ENCODE measurements at regions not wholly inside any gene's neighbourhood (a gene's known extent, or its start where the extent isn't known, plus 50 kb on each side); places are given as distances from the start of the nearest gene placed in this dataset.

DNA sequence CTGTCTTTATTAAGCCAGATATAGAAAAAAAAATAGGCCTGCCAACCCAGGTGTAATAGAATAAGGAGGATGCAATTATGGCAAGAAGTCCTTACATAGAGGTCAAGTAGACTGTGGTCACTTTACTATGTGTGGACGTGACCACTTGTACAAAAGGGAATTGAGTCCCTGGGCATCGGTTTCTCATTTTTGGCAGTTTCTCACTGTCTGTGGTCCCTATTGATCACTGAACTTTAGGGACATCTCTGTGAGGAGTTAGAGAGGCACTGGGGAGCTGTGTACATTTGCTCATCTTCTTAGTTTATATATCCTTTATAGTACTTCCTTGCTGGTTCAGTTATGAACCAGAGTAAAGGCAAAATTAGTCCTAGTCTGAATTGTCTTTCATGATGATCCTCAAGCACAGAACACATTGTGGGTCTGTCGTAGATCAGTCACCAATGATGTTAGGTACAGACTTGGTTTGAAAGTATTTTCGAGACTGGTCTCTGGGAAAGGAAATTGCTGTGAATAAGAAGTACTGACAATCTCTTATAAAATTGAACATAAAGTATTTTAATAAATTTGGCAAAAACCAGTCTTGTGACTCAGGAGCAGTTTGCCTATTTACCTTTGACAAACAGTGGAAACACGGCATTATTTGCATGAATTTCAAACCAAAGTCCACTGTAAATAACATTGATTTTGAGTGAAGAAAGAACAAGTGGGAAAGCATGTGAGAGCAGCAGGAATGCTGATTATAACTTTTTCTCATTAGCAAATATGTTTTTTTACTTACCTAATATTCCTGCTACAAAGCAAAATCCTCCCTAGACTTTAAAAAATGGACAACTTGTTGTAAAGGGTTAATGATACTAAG is 218.9 kb upstream of the DPH6 start:
- no peaks in the 10 kb centered on the region for H3K36me3 ChIP-seq (ENCODE audit: control insufficient read depth, insufficient read depth, low read length)
- WGBS, 2 experiments: 96% methylated on average over 5 of the region's 5 CpGs
- H3K27ac ChIP-seq (ENCODE audit: insufficient read depth, low read depth, low read length, poor library complexity, severe bottlenecking): no peak overlapping the region
- H3K27me3 ChIP-seq (ENCODE audit: control insufficient read depth, insufficient read depth, low read length, poor library complexity, severe bottlenecking): no peaks in the 10 kb centered on the region
- H3K4me3 ChIP-seq (ENCODE audit: insufficient read depth, low read depth, low read length): no peak overlapping the region
- no peaks in the 10 kb centered on the region for H3K9me3 ChIP-seq (ENCODE audit: control insufficient read depth, low read length)
- H3K4me1 ChIP-seq (ENCODE audit: control insufficient read depth, insufficient read depth, low read length): no peaks in the 10 kb centered on the region

GRCh38 chr15:35768949-35769348 is 223.0 kb upstream of the DPH6 start:
- Histone ChIP-seq H3K4me1 (ENCODE audit: control insufficient read depth, insufficient read depth, low read length) (peaks cover 6% of the 10 kb centered on the region), H3K27ac (ENCODE audit: insufficient read depth, low read depth, low read length, poor library complexity, severe bottlenecking) (no peak overlapping the region), H3K27me3 (ENCODE audit: control insufficient read depth, insufficient read depth, low read length, poor library complexity, severe bottlenecking) (no peaks in the 10 kb centered on the region), H3K36me3 (ENCODE audit: control insufficient read depth, insufficient read depth, low read length) (no peaks in the 10 kb centered on the region), H3K4me3 (ENCODE audit: insufficient read depth, low read depth, low read length) (no peak overlapping the region), H3K9me3 (ENCODE audit: control insufficient read depth, low read length) (no peaks in the 10 kb centered on the region)
- WGBS, 2 experiments: 90 to 91% methylated on average over 1 of the region's 1 CpG

DNA sequence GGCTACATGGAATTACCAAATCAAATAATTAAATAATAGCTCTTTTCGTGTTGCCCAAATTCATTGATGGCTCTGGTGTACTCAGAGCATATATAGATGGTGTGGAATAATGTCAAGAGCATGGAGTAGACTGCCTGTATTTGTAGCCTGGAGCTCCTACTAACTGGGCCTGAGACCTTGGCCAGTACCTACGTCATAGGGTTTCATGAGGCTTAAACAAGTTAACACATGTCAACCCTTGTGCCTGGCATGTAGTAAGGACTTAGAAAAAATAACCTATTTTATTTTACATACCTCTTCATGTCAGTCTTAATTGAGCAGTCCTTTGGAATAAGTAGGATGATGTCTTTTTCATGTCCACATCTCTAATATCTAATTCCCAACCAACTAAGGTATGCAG is 223.7 kb upstream of the DPH6 start:
- H3K27me3 ChIP-seq (ENCODE audit: control insufficient read depth, insufficient read depth, low read length, poor library complexity, severe bottlenecking): no peaks in the 10 kb centered on the region
- WGBS, 2 experiments: 92 to 95% methylated on average over 2 of the region's 2 CpGs
- H3K27ac ChIP-seq (ENCODE audit: insufficient read depth, low read depth, low read length, poor library complexity, severe bottlenecking): no peak overlapping the region
- H3K9me3 ChIP-seq (ENCODE audit: control insufficient read depth, low read length): no peaks in the 10 kb centered on the region
- H3K36me3 ChIP-seq (ENCODE audit: control insufficient read depth, insufficient read depth, low read length): no peaks in the 10 kb centered on the region
- H3K4me1 ChIP-seq (ENCODE audit: control insufficient read depth, insufficient read depth, low read length): peaks cover 6% of the 10 kb centered on the region
- H3K4me3 ChIP-seq (ENCODE audit: insufficient read depth, low read depth, low read length): no peak overlapping the region

GRCh38 chr15:35771746-35772442 is 225.9 kb upstream of the DPH6 start:
- WGBS, 2 experiments: 90 to 91% methylated on average over 4 of the region's 5 CpGs
- Histone ChIP-seq H3K36me3 (ENCODE audit: control insufficient read depth, insufficient read depth, low read length) (no peaks in the 10 kb centered on the region), H3K9me3 (ENCODE audit: control insufficient read depth, low read length) (no peaks in the 10 kb centered on the region), H3K4me1 (ENCODE audit: control insufficient read depth, insufficient read depth, low read length) (peaks cover 6% of the 10 kb centered on the region), H3K4me3 (ENCODE audit: insufficient read depth, low read depth, low read length) (no peak overlapping the region), H3K27me3 (ENCODE audit: control insufficient read depth, insufficient read depth, low read length, poor library complexity, severe bottlenecking) (no peaks in the 10 kb centered on the region), H3K27ac (ENCODE audit: insufficient read depth, low read depth, low read length, poor library complexity, severe bottlenecking) (no peak overlapping the region)

- peaks cover 6% of the 10 kb centered on the region for H3K4me1 ChIP-seq (ENCODE audit: control insufficient read depth, insufficient read depth, low read length)
Observed at GRCh38 chr15:35774653-35775052, 228.7 kb upstream of the DPH6 start.

GRCh38 chr15:35775471-35775870 is 229.5 kb upstream of the DPH6 start:
- Histone ChIP-seq H3K27me3 (ENCODE audit: control insufficient read depth, insufficient read depth, low read length, poor library complexity, severe bottlenecking) (no peaks in the 10 kb centered on the region), H3K9me3 (ENCODE audit: control insufficient read depth, low read length) (no peaks in the 10 kb centered on the region), H3K27ac (ENCODE audit: insufficient read depth, low read depth, low read length, poor library complexity, severe bottlenecking) (no peak overlapping the region), H3K36me3 (ENCODE audit: control insufficient read depth, insufficient read depth, low read length) (no peaks in the 10 kb centered on the region), H3K4me3 (ENCODE audit: insufficient read depth, low read depth, low read length) (no peak overlapping the region), H3K4me1 (ENCODE audit: control insufficient read depth, insufficient read depth, low read length) (peaks cover 6% of the 10 kb centered on the region)
- WGBS, 2 experiments: 87 to 95% methylated on average over 2 to 4 of the region's 4 CpGs

More at GRCh38 chr15:35774653-35775052, 228.7 kb upstream of the DPH6 start:
- H3K27ac ChIP-seq (ENCODE audit: insufficient read depth, low read depth, low read length, poor library complexity, severe bottlenecking): no peak overlapping the region
- no peaks in the 10 kb centered on the region for H3K36me3 ChIP-seq (ENCODE audit: control insufficient read depth, insufficient read depth, low read length)
- 94 to 95% methylated on average over 5 to 6 of the region's 8 CpGs for WGBS, 2 experiments
- H3K27me3 ChIP-seq (ENCODE audit: control insufficient read depth, insufficient read depth, low read length, poor library complexity, severe bottlenecking): no peaks in the 10 kb centered on the region
- no peaks in the 10 kb centered on the region for H3K9me3 ChIP-seq (ENCODE audit: control insufficient read depth, low read length)
- no peak overlapping the region for H3K4me3 ChIP-seq (ENCODE audit: insufficient read depth, low read depth, low read length)

DNA sequence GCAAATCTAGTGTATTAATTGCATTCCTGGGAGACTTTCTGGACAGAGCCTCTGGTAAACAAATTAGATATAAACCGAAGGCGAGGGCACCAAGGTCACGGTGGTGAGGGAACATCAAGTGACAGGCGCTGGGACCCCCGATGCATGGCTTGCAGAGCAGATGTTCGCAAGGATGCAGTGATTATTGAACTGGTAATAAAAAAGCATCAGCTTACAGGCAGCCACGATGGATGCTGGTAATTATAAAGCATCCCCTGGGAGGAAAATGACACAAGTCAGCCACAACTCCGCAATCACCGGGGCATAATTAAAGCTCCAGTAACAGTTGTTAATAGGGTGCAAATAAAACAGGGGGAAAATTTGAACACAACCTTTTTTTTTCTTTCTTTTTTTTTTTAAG is 231.1 kb upstream of the DPH6 start:
- Histone ChIP-seq H3K36me3 (ENCODE audit: control insufficient read depth, insufficient read depth, low read length) (no peaks in the 10 kb centered on the region), H3K27me3 (ENCODE audit: control insufficient read depth, insufficient read depth, low read length, poor library complexity, severe bottlenecking) (no peaks in the 10 kb centered on the region), H3K4me1 (ENCODE audit: control insufficient read depth, insufficient read depth, low read length) (no peaks in the 10 kb centered on the region), H3K9me3 (ENCODE audit: control insufficient read depth, low read length) (no peaks in the 10 kb centered on the region), H3K4me3 (ENCODE audit: insufficient read depth, low read depth, low read length) (no peak overlapping the region), H3K27ac (ENCODE audit: insufficient read depth, low read depth, low read length, poor library complexity, severe bottlenecking) (no peak overlapping the region)
- WGBS, 2 experiments: 93 to 95% methylated on average over 9 of the region's 9 CpGs

DNA sequence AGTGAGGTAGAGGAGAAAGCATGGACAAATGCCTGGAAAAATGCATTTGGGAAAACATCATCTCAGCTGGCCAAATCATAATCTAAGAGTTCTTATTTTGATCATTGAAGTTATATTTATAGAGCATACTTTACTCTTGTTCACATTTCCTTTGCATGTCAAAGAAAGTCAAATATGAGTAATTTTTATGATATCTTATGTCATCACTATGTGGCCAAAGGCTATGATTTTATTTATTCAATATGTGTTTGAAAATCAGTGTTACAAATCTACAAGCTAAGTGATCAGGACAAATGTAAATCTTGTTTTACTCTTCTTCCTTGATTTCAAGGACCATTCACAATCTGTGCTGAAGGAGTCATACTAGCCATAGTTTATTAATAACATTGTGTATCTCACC is 237.2 kb upstream of the DPH6 start:
- Histone ChIP-seq H3K27me3 (ENCODE audit: control insufficient read depth, insufficient read depth, low read length, poor library complexity, severe bottlenecking) (no peaks in the 10 kb centered on the region), H3K4me3 (ENCODE audit: insufficient read depth, low read depth, low read length) (no peak overlapping the region), H3K36me3 (ENCODE audit: control insufficient read depth, insufficient read depth, low read length) (no peaks in the 10 kb centered on the region), H3K9me3 (ENCODE audit: control insufficient read depth, low read length) (no peaks in the 10 kb centered on the region), H3K27ac (ENCODE audit: insufficient read depth, low read depth, low read length, poor library complexity, severe bottlenecking) (no peak overlapping the region), H3K4me1 (ENCODE audit: control insufficient read depth, insufficient read depth, low read length) (no peaks in the 10 kb centered on the region)

- Histone ChIP-seq H3K27me3 (ENCODE audit: control insufficient read depth, insufficient read depth, low read length, poor library complexity, severe bottlenecking) (no peaks in the 10 kb centered on the region), H3K4me1 (ENCODE audit: control insufficient read depth, insufficient read depth, low read length) (no peaks in the 10 kb centered on the region), H3K27ac (ENCODE audit: insufficient read depth, low read depth, low read length, poor library complexity, severe bottlenecking) (no peak overlapping the region), H3K36me3 (ENCODE audit: control insufficient read depth, insufficient read depth, low read length) (no peaks in the 10 kb centered on the region), H3K4me3 (ENCODE audit: insufficient read depth, low read depth, low read length) (no peak overlapping the region), H3K9me3 (ENCODE audit: control insufficient read depth, low read length) (no peaks in the 10 kb centered on the region)
- 35 to 52% methylated on average over 1 to 2 of the region's 2 CpGs for WGBS, 2 experiments
Observed at GRCh38 chr15:35784745-35785144, 238.8 kb upstream of the DPH6 start.

GRCh38 chr15:35810007-35810406 is 264.0 kb upstream of the DPH6 start:
- Histone ChIP-seq H3K27ac (ENCODE audit: insufficient read depth, low read depth, low read length, poor library complexity, severe bottlenecking) (no peak overlapping the region), H3K9me3 (ENCODE audit: control insufficient read depth, low read length) (no peaks in the 10 kb centered on the region), H3K4me3 (ENCODE audit: insufficient read depth, low read depth, low read length) (no peak overlapping the region), H3K27me3 (ENCODE audit: control insufficient read depth, insufficient read depth, low read length, poor library complexity, severe bottlenecking) (no peaks in the 10 kb centered on the region), H3K4me1 (ENCODE audit: control insufficient read depth, insufficient read depth, low read length) (no peaks in the 10 kb centered on the region), H3K36me3 (ENCODE audit: control insufficient read depth, insufficient read depth, low read length) (no peaks in the 10 kb centered on the region)
- WGBS, 2 experiments: 91 to 94% methylated on average over 6 of the region's 6 CpGs
